Prostate gland (tissue), 2 donors: ENCODE measurements at regions not wholly inside any gene's neighbourhood (a gene's known extent, or its start where the extent isn't known, plus 50 kb on each side); places are given as distances from the start of the nearest gene placed in this dataset.

ENCODE experiments used
- DNase-seq: peaks from one replicate; pipeline ENCODE4 v3.0.0-alpha.2; 2019; ENCODE audit warnings: low spot score
- H3K27ac ChIP-seq, 2 donors: fragments of 200-600 bp; sonication (generic); 2 replicates each; pipeline ENCODE4 v1.5.1; 2017 to 2019
- H3K27me3 ChIP-seq: fragments of 200-600 bp; sonication (generic); replicated peaks from 2 replicates; pipeline ENCODE4 v1.5.1; 2019; ENCODE audit not compliant: insufficient read depth
- H3K36me3 ChIP-seq, 2 donors: fragments of 200-600 bp; sonication (generic); 1 replicate in 1 of 2; 2 replicates in 1 of 2; pipeline versions ENCODE4 v1.5.1 to v1.8.1; 2017 to 2019
- H3K4me1 ChIP-seq: fragments of 200-600 bp; sonication (generic); replicated peaks from 2 replicates; pipeline ENCODE4 v1.5.1; 2019
- H3K4me3 ChIP-seq, 2 donors: fragments of 200-600 bp; sonication (generic); 2 replicates each; pipeline ENCODE4 v1.5.1; 2017 to 2019
- H3K9me3 ChIP-seq: fragments of 200-600 bp; sonication (generic); 2 replicates; pipeline ENCODE4 v1.5.1; 2017
- POLR2A ChIP-seq: fragments of 450-650 bp; IDR thresholded peaks from one replicate; pipeline ENCODE4 v1.6.1; 2016; ENCODE audit warnings: antibody characterized with exemption, mild to moderate bottlenecking
- POLR2AphosphoS5 ChIP-seq: sonication (generic); formaldehyde crosslinking; IDR thresholded peaks from one replicate; pipeline ENCODE4 v1.6.1; 2017; ENCODE audit warnings: antibody characterized with exemption
- WGBS: methylation state at CpG from one replicate; pipeline ENCODE4 v1.1.5; 2018; 5-methylcytosine and 5-hydroxymethylcytosine counted together
- intact Hi-C: fragments of 100-400 bp; cut with DNase I; formaldehyde crosslinking; loops from one replicate; pipeline ENCODE4 v1.14.2; 2022
- TF ChIP-seq, protein P1 (sequence below), 4 experiments: fragments of 200-600 bp in 2 of 4; fragments of 450-650 bp in 2 of 4; sonication (generic) in 2 of 4; IDR thresholded peaks; 1 replicate in 3 of 4; 2 replicates in 1 of 4; pipeline ENCODE4 v1.5.1; 2016 to 2019; ENCODE audit warnings: antibody characterized with exemption in 4 of 4, mild to moderate bottlenecking in 2 of 4, moderate library complexity in 2 of 4

DNA sequence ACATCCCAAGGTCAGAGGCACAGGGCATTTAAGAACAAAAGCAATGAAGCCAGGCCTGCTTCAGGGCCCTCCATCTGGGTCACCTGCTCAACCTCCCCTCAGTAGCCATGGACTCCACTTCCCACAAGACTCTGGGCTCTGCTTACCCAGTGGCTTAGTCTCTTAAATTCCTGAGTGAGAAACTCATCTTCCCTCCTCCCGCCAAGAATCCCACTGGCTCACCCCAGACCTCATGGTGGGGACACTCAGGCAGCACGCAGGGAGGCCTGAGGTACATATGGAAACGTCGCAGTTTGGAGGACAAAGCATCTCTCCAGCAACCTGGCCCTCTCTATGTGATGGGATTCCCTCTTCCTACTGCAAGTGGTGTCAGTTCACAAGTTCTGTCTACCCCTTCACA lies 326.7 kb upstream of the CDH5 start:
- no peaks in the 10 kb centered on the region for H3K4me1 ChIP-seq

DNA sequence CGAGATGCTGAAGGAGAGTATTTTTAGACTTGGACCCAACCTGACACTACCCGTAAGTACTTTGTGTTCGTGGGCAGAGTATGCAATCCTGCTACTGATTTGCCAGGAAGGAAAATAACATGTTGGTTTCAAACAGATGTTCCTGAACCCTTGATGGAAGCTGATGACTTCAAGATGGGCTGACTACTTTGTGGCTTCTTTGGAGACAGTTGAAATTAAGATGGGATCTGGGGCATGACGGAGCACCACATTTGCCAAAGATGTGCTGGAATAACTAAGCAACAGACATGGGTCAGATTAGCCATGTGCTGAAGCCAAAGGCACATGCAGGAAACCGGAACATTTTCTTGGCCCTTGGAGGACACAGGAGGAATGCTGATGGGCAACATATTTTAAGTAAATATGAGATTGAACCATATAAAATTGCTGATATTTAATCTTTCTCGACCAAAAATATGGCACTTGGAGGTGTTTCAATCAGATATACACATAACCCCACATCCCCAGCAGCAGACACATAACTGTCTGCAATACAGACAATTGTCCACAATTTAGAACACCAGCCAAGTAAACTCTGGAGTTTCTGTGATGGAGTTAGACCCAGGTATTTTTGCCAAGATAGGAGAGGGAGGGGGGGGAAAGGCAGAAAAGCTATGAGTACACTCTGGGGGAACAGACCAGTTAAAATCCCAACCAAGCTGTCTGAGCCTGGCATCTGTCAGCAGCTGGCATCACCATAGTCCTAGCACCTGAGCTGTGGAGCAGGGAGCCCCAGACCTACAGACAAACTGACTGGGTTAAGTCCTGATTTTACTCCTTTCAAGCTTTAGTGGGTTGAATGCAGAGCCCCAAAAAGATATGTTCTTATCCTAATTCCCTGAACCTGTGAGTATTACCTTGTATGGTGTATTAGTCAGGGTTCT lies 329.4 kb upstream of the CDH5 start:
- no peak overlapping the region for H3K27ac ChIP-seq
- peak; percentile 51 for DNase-seq
- H3K36me3 ChIP-seq = no peaks in the 10 kb centered on the region
- no peaks in the 10 kb centered on the region for H3K27me3 ChIP-seq
- H3K4me1 ChIP-seq = no peaks in the 10 kb centered on the region
- WGBS = 11% methylated on average over 6 of the region's 6 CpGs
- H3K9me3 ChIP-seq = no peaks in the 10 kb centered on the region
- H3K4me3 ChIP-seq = no peak overlapping the region
- TF ChIP-seq POLR2A (no peak), POLR2AphosphoS5 (peak; percentile 45)
- intact Hi-C loops = no loop called here

More for the DNA sequence above, 326.7 kb upstream of the CDH5 start:
- intact Hi-C loops = no loop called here
- Histone ChIP-seq H3K27me3 (no peaks in the 10 kb centered on the region), H3K36me3 (no peaks in the 10 kb centered on the region), H3K4me3 (no peak overlapping the region), H3K9me3 (no peaks in the 10 kb centered on the region), H3K27ac (no peak overlapping the region)
- TF ChIP-seq POLR2AphosphoS5 = no peak
- TF ChIP-seq, protein P1, sequence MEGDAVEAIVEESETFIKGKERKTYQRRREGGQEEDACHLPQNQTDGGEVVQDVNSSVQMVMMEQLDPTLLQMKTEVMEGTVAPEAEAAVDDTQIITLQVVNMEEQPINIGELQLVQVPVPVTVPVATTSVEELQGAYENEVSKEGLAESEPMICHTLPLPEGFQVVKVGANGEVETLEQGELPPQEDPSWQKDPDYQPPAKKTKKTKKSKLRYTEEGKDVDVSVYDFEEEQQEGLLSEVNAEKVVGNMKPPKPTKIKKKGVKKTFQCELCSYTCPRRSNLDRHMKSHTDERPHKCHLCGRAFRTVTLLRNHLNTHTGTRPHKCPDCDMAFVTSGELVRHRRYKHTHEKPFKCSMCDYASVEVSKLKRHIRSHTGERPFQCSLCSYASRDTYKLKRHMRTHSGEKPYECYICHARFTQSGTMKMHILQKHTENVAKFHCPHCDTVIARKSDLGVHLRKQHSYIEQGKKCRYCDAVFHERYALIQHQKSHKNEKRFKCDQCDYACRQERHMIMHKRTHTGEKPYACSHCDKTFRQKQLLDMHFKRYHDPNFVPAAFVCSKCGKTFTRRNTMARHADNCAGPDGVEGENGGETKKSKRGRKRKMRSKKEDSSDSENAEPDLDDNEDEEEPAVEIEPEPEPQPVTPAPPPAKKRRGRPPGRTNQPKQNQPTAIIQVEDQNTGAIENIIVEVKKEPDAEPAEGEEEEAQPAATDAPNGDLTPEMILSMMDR (IDR thresholded peaks at IDR 0.05) = no peak
- no peak for TF ChIP-seq POLR2A
- WGBS = 96% methylated on average over 4 of the region's 4 CpGs
- no peak for DNase-seq

DNA sequence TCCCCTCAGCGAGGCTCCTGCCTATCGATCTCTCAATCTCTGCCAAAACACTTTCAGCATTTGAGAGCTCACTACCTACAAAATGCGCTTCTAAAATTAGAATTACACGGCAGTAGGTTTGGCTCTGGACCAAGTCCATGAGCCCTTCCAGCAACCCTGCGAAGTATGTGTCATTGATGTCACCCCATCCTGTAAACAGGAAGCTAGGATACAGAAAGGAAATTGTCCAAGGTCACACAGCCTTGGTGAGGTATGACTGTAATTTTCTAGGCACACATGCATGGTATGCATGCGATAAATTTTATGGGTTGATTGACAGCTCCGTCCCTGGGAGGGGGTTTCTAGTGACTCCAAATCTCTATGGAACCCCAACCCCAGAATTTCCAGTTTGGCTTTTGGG lies 330.3 kb upstream of the CDH5 start:
- Histone ChIP-seq H3K36me3 (no peaks in the 10 kb centered on the region), H3K4me3 (no peak overlapping the region), H3K27me3 (no peaks in the 10 kb centered on the region), H3K27ac (no peak overlapping the region), H3K9me3 (no peaks in the 10 kb centered on the region), H3K4me1 (no peaks in the 10 kb centered on the region)
- WGBS = 64% methylated on average over 7 of the region's 7 CpGs
- TF ChIP-seq POLR2AphosphoS5 = no peak
- TF ChIP-seq POLR2A = no peak
- intact Hi-C loops = no loop called here
- DNase-seq = no peak

DNA sequence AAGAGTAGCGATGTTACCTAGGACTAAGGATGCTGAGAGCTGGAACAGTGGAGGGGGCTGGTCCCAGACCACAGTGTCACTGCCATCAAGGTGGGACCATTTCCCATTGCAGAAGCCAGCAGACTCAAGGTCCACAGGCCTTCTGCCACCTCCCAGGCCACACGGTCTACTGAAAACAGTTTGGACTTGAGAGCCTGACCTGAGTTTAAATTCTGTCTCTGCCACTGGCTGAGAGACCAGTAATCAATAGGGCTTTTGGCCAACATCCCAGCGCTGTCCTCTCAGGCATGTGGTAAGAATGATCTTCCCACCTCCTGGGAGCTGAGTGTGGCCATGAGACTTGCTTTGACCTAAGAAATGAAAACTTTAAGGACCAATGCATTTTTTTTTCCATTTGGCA lies 331.4 kb upstream of the CDH5 start:
- Histone ChIP-seq H3K27ac (no peak overlapping the region), H3K4me3 (no peak overlapping the region), H3K9me3 (no peaks in the 10 kb centered on the region), H3K27me3 (no peaks in the 10 kb centered on the region), H3K4me1 (no peaks in the 10 kb centered on the region), H3K36me3 (no peaks in the 10 kb centered on the region)
- DNase-seq = no peak
- 83% methylated on average over 3 of the region's 3 CpGs for WGBS
- intact Hi-C loops = no loop called here
- TF ChIP-seq, protein P1 (IDR thresholded peaks at IDR 0.05) = no peak
- TF ChIP-seq POLR2A (no peak), POLR2AphosphoS5 (no peak)

DNA sequence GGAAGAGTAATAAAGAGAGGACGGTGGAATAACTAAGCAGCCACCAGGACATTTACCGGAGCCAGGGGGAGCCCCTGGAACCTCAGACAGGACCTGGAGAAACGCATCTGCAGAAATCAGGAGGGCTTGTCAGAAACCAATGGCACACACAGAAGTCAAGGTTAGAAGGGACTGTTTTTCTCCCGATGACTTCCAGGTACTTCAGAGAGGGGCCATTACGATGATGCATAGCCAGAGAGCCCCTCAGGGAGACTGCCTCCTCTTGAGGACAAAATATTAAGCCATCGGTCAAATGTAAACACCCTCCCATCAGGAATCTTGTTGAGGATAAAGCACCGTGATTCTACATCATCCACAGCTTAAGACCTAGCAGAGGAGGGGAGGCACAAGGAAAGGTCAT lies 333.6 kb upstream of the CDH5 start:
- DNase-seq = no peak
- Histone ChIP-seq H3K4me1 (no peaks in the 10 kb centered on the region), H3K27me3 (no peaks in the 10 kb centered on the region), H3K36me3 (no peaks in the 10 kb centered on the region), H3K27ac (no peak overlapping the region), H3K9me3 (no peaks in the 10 kb centered on the region), H3K4me3 (no peak overlapping the region)
- TF ChIP-seq, protein P1 (IDR thresholded peaks at IDR 0.05) = no peak
- TF ChIP-seq POLR2A (no peak), POLR2AphosphoS5 (no peak)
- intact Hi-C loops = no loop called here
- 88% methylated on average over 7 of the region's 7 CpGs for WGBS

DNA sequence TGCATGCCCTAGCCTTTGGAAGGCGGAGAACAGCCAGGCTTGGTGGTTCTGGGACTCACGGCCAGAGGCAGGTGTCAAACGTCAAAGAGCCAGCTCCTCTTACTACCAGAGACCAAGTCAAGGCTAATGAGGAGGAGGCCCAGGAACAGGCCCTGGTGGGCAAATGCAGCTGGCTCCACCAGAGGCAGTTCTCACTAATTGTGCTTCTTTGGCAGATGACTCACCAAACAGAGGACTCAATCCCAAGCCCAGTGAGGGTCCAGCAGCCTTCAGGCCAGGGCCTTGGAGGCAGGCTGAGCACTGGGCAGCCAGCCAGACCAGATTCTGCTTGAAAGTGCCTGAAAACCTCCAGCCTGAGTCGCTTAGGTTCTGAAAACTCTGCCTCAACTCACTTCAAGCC lies 336.5 kb upstream of the CDH5 start:
- no peaks in the 10 kb centered on the region for H3K27me3 ChIP-seq
- H3K4me3 ChIP-seq = no peak overlapping the region
- TF ChIP-seq POLR2A (no peak), POLR2AphosphoS5 (no peak)
- TF ChIP-seq, protein P1 (IDR thresholded peaks at IDR 0.05) = no peak
- no peaks in the 10 kb centered on the region for H3K4me1 ChIP-seq
- H3K36me3 ChIP-seq = no peaks in the 10 kb centered on the region
- no peak overlapping the region for H3K27ac ChIP-seq
- 81% methylated on average over 4 of the region's 4 CpGs for WGBS
- intact Hi-C loops = no loop called here
- H3K9me3 ChIP-seq = no peaks in the 10 kb centered on the region
- DNase-seq = no peak
